WERI-Rb-1 (cell line): ENCODE measurements at regions not wholly inside any gene's neighbourhood (a gene's known extent, or its start where the extent isn't known, plus 50 kb on each side); places are given as distances from the start of the nearest gene placed in this dataset.

Experiments used
- DNase-seq: peaks from one replicate; pipeline ENCODE4 v3.0.0-alpha.2; 2020
- H3K27ac ChIP-seq: fragments of 250-450 bp; sonication (Bioruptor Pico); 2 replicates; pipeline ENCODE4 v1.5.1; 2020; ENCODE audit warnings: mild to moderate bottlenecking, moderate library complexity
- H3K27me3 ChIP-seq: fragments of 250-450 bp; sonication (Bioruptor Pico); 2 replicates; pipeline ENCODE4 v1.5.1; 2021; ENCODE audit warnings: mild to moderate bottlenecking, low read depth, moderate library complexity; ENCODE audit not compliant: insufficient read depth, severe bottlenecking
- H3K36me3 ChIP-seq: fragments of 250-450 bp; sonication (Bioruptor Pico); 2 replicates; pipeline ENCODE4 v1.5.1; 2020; ENCODE audit warnings: mild to moderate bottlenecking, moderate library complexity
- H3K4me3 ChIP-seq: 2 replicates; pipeline ENCODE4 v1.5.1; 2011; ENCODE audit warnings: low read depth, mild to moderate bottlenecking, control low read depth, low read length
- H3K9me3 ChIP-seq: fragments of 250-450 bp; sonication (Bioruptor Pico); 2 replicates; pipeline ENCODE4 v1.5.1; 2021; ENCODE audit warnings: mild to moderate bottlenecking, moderate library complexity; ENCODE audit not compliant: severe bottlenecking
- CTCF ChIP-seq: IDR thresholded peaks from 2 replicates; pipeline ENCODE4 v1.5.1; 2011; ENCODE audit warnings: low read depth, mild to moderate bottlenecking, control low read depth, inconsistent platforms, low read length

- no peak for TF ChIP-seq CTCF
- no peaks in the 10 kb centered on the region for H3K36me3 ChIP-seq
- H3K27ac ChIP-seq, result no peak overlapping the region
- DNase-seq, result no peak
- no peak overlapping the region for H3K4me3 ChIP-seq
- no peaks in the 10 kb centered on the region for H3K27me3 ChIP-seq
- no peaks in the 10 kb centered on the region for H3K9me3 ChIP-seq
These were observed 202.7 kb downstream of the CLIC5 start for GRCh38 chr6:45812922-45813321.

GRCh38 chr6:45808917-45809316, 206.7 kb downstream of the CLIC5 start:
- TF ChIP-seq CTCF, result no peak
- Histone ChIP-seq H3K9me3 (no peaks in the 10 kb centered on the region), H3K36me3 (no peaks in the 10 kb centered on the region), H3K4me3 (no peak overlapping the region), H3K27ac (no peak overlapping the region), H3K27me3 (no peaks in the 10 kb centered on the region)
- no peak for DNase-seq

- TF ChIP-seq CTCF, result no peak
- H3K4me3 ChIP-seq, result no peak overlapping the region
- no peak for DNase-seq
- H3K36me3 ChIP-seq, result no peaks in the 10 kb centered on the region
- H3K27me3 ChIP-seq, result no peaks in the 10 kb centered on the region
- H3K9me3 ChIP-seq, result no peaks in the 10 kb centered on the region
- H3K27ac ChIP-seq, result no peak overlapping the region
These were observed 207.5 kb downstream of the CLIC5 start for GRCh38 chr6:45808042-45808645.

DNA sequence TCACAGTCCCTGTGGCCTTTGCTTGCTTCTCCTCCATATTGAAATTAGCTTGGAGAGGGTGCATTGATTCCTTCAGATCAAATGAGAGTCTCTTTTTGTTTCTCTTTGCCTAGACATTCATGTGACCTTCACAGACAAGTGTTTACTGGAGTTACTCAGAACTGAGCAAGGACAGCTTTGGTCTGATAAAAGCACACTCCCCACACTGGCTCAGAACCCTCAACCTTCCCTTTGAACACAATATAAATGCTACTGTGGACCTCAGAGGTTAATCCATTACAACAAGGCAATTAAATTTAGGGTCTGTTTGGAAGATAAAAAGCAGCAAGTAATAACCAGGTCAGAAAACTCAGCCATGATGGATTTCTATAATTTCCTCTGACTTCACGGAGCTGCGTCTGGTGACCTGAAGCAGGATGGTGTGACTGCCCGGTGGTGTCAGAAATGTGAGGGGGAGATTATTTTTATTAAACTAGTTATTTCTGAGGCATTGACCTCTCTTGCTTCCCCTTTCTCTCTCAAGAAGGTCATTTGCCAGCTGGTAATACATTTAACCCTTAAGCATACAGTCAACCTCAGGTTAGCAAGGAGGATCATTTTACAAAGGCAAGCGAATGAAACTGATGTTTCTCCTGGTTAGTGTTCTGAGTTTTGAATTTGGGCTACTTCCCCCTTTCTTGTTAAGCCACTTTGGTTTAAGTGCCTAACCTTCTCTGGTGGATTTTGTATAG, 208.2 kb downstream of the CLIC5 start:
- H3K27ac ChIP-seq, result no peak overlapping the region
- H3K9me3 ChIP-seq, result no peaks in the 10 kb centered on the region
- no peaks in the 10 kb centered on the region for H3K36me3 ChIP-seq
- no peak for DNase-seq
- TF ChIP-seq CTCF, result no peak
- H3K4me3 ChIP-seq, result no peak overlapping the region
- H3K27me3 ChIP-seq, result no peaks in the 10 kb centered on the region

DNA sequence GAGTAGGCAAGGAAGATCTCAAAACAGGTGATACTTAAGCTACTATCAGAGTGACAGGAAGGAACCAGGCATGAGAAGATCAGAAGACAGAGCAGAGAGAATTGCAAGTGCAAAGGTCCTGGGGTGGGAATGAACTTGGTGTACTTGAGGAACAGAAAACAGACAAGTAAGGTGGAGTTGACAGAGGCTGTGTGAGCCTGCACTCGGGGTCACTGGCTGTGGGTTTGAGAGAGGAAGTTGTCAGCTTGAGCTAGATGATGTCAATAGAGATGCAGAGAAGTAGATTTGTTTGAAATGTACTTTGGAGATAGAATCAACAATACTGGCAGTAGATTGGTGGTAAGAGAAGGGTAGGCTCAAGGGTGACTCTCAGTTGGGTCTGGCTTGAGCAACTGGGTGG, 209.5 kb downstream of the CLIC5 start:
- Histone ChIP-seq H3K9me3 (no peaks in the 10 kb centered on the region), H3K4me3 (no peak overlapping the region), H3K27ac (no peak overlapping the region), H3K36me3 (no peaks in the 10 kb centered on the region), H3K27me3 (no peaks in the 10 kb centered on the region)
- TF ChIP-seq CTCF, result no peak
- no peak for DNase-seq
